ENCODE measurements at regions not wholly inside any gene's neighbourhood (a gene's known extent, or its start where the extent isn't known, plus 50 kb on each side); places are given as distances from the start of the nearest gene placed in this dataset.

GRCh38 chr12:25701290-25701689 lies 148.2 kb upstream of the LMNTD1 start:
- Mint-ChIP-seq H3K27me3 (ENCODE audit: low read depth) (no peaks in the 10 kb centered on the region; the same call in 1 of the 2 replicates), H3K27ac (no peak overlapping the region; a peak in 1 of 7 replicates), H3K36me3 (ENCODE audit: insufficient read depth in 1 of 3, low read depth in 3 of 3) (peaks cover 0 to 19% (median 4%) of the 10 kb centered on the region in 3 experiments; a peak in 5 of 7 replicates), H3K4me1 (peaks cover 2 to 4% of the 10 kb centered on the region in 2 experiments; a peak in 3 of 4 replicates), H3K9me3 (peaks cover 8 to 17% of the 10 kb centered on the region in 2 experiments), H3K4me3 (no peak overlapping the region)
- DNase-seq: no peak
- no peak overlapping the region for H2BK20ac ChIP-seq (ENCODE audit: low read depth, low read length, poor library complexity, severe bottlenecking)
- H4K5ac ChIP-seq (ENCODE audit: insufficient read length, low read depth, low read length): no peak overlapping the region
- no peak overlapping the region for H3K23ac ChIP-seq (ENCODE audit: insufficient read length, low read depth, low read length)
- H3K4me1 ChIP-seq (ENCODE audit: insufficient read depth, low read length): no peaks in the 10 kb centered on the region
- H4K91ac ChIP-seq (ENCODE audit: insufficient read length, low read depth, low read length): no peak overlapping the region
- H4K20me1 ChIP-seq (ENCODE audit: control insufficient read depth, insufficient read depth, insufficient read length): no peaks in the 10 kb centered on the region
- H2BK120ac ChIP-seq (ENCODE audit: low read depth, low read length, poor library complexity, severe bottlenecking): no peak overlapping the region
- H2BK12ac ChIP-seq (ENCODE audit: insufficient read length, low read depth, low read length): no peak overlapping the region
- no peak overlapping the region for H3K27ac ChIP-seq (ENCODE audit: insufficient read length, low read depth, low read length)
- no peak overlapping the region for H3T11ph ChIP-seq (ENCODE audit: low read length)
- H2BK15ac ChIP-seq (ENCODE audit: low read depth, low read length): no peak overlapping the region
- H3K27me3 ChIP-seq (ENCODE audit: insufficient read depth, low read length): no peaks in the 10 kb centered on the region
- H3K23me2 ChIP-seq (ENCODE audit: insufficient read length, low read depth, low read length, poor library complexity, severe bottlenecking): no peaks in the 10 kb centered on the region
- no CpG with 5 or more reads among the region's 4 CpGs for WGBS (ENCODE audit: extremely low coverage, insufficient read length, low lambda C conversion rate)
- no peaks in the 10 kb centered on the region for H3K79me2 ChIP-seq (ENCODE audit: insufficient read depth, low read length)
- H3K18ac ChIP-seq (ENCODE audit: insufficient read length, low read depth, low read length): no peak overlapping the region
- no peak overlapping the region for H3K14ac ChIP-seq (ENCODE audit: insufficient read depth, low read length)
- no peak for TF ChIP-seq CTCF (conservative IDR thresholded peaks at IDR 0.05)
- no peak overlapping the region for H2AFZ ChIP-seq (ENCODE audit: low read length)
- H2AK5ac ChIP-seq (ENCODE audit: insufficient read length, low read length): no peak overlapping the region
- no peak overlapping the region for H2BK5ac ChIP-seq (ENCODE audit: insufficient read length, low read length)
- H3K4ac ChIP-seq (ENCODE audit: low read depth, low read length): no peak overlapping the region
- H3K56ac ChIP-seq (ENCODE audit: insufficient read length, low read depth, low read length): no peak overlapping the region
- no peak overlapping the region for H4K8ac ChIP-seq (replicated peaks; ENCODE audit: insufficient read length, low read depth, low read length)
- H3K9ac ChIP-seq (ENCODE audit: extremely low read depth, insufficient read length, low read length): no peak overlapping the region
- H3K9me3 ChIP-seq (ENCODE audit: control insufficient read depth, low read depth, low read length): no peaks in the 10 kb centered on the region
- no peak overlapping the region for H3K4me2 ChIP-seq (ENCODE audit: insufficient read depth, insufficient read length, low read length)
- H3K79me1 ChIP-seq (ENCODE audit: insufficient read depth, low read depth, low read length, poor library complexity, severe bottlenecking): no peaks in the 10 kb centered on the region
